ENCODE measurements at regions not wholly inside any gene's neighbourhood (a gene's known extent, or its start where the extent isn't known, plus 50 kb on each side); places are given as distances from the start of the nearest gene placed in this dataset.

- TF ChIP-seq CREM (IDR thresholded peaks at IDR 0.05): no peak
- no peak for TF ChIP-seq CREM (CRISPR knock-in tag; IDR thresholded peaks at IDR 0.05)
- TF ChIP-seq KDM4B (CRISPR knock-in tag; IDR thresholded peaks at IDR 0.05): no peak
- TF ChIP-seq ZNF225 (CRISPR knock-in tag; IDR thresholded peaks at IDR 0.05): no peak
- no peak for TF ChIP-seq NCOR1 (IDR thresholded peaks at IDR 0.05; ENCODE audit: borderline replicate concordance, low read length)
- no peak for TF ChIP-seq ZNF589 (CRISPR knock-in tag; conservative IDR thresholded peaks at IDR 0.05)
These were observed 497.4 kb downstream of the CMPK2 start (continued) for GRCh38 chr2:6368281-6368680.

- Histone ChIP-seq H3K27ac (ENCODE audit: extremely low read length, insufficient read depth, low read length) (no peak overlapping the region), H3K9me3 (ENCODE audit: low read length) (peaks cover 51% of the 10 kb centered on the region), H3K4me3 (replicated peaks in 1 of 3; ENCODE audit: insufficient read depth in 1 of 3, low read depth in 2 of 3, low read length in 3 of 3) (no peak overlapping the region), H3K9ac (ENCODE audit: insufficient read depth, low read depth, low read length) (no peak overlapping the region), H3K27me3 (ENCODE audit: control insufficient read depth in 1 of 2, insufficient read depth in 2 of 2, low read length in 2 of 2) (no peaks in the 10 kb centered on the region), H4K20me1 (ENCODE audit: insufficient read depth, low read length) (no peaks in the 10 kb centered on the region), H3K4me1 (ENCODE audit: insufficient read depth, low read length) (no peaks in the 10 kb centered on the region), H2AFZ (ENCODE audit: low read length) (no peak overlapping the region), H3K4me2 (ENCODE audit: low read depth, low read length) (no peak overlapping the region), H3K79me2 (ENCODE audit: insufficient read depth, low read length) (no peaks in the 10 kb centered on the region), H3K36me3 (replicated peaks in 1 of 2; ENCODE audit: control insufficient read depth in 1 of 2, insufficient read depth in 2 of 2, low read length in 2 of 2) (no peaks in the 10 kb centered on the region)
- intact Hi-C loops (cut with micrococcal nuclease; ENCODE audit: unreplicated experiment) (no loop called here), in situ Hi-C loops (cut with HindIII; ENCODE audit: extremely low pct_ligation_motif_present, low pct_unique_long_range_greater_than_20kb) (no loop called here)
- DNase-seq (ENCODE audit: low spot score) (no peak), FAIRE-seq (no peak), ATAC-seq (no peak)
- WGBS (ENCODE audit: low lambda C conversion rate): 3% methylated on average over 3 of the region's 3 CpGs
- POLR2A ChIA-PET: no interaction called here
- no TSS peak for BruUV-seq (replicated peaks)
- CTCF ChIA-PET (ENCODE audit: low intra/inter-chr PET ratio, low total read pairs): no interaction called here
- TF ChIP-seq SNAPC4 (CRISPR knock-in tag; IDR thresholded peaks at IDR 0.05): no peak
- no peak for TF ChIP-seq HNF1A (IDR thresholded peaks at IDR 0.05; ENCODE audit: low read depth)
- TF ChIP-seq HNF1A (CRISPR knock-in tag; IDR thresholded peaks at IDR 0.05; ENCODE audit: borderline replicate concordance): no peak
- TF ChIP-seq ZMAT5 (CRISPR knock-in tag; IDR thresholded peaks at IDR 0.05; ENCODE audit: borderline replicate concordance, low read depth): no peak
- TF ChIP-seq NR2C2 (CRISPR knock-in tag; IDR thresholded peaks at IDR 0.05; ENCODE audit: borderline replicate concordance): no peak
- TF ChIP-seq LBX2 (CRISPR knock-in tag; IDR thresholded peaks at IDR 0.05; ENCODE audit: borderline replicate concordance): no peak
- no peak for TF ChIP-seq TFDP1 (CRISPR knock-in tag; IDR thresholded peaks at IDR 0.05; ENCODE audit: borderline replicate concordance)
These were observed 496.4 kb downstream of the CMPK2 start for GRCh38 chr2:6369266-6369665.

All from HepG2 (cell line).